ENCODE measurements at regions not wholly inside any gene's neighbourhood (a gene's known extent, or its start where the extent isn't known, plus 50 kb on each side); places are given as distances from the start of the nearest gene placed in this dataset.
A peak's percentile ranks its signal among the peaks of the same experiment; 100 is the strongest.

DNA sequence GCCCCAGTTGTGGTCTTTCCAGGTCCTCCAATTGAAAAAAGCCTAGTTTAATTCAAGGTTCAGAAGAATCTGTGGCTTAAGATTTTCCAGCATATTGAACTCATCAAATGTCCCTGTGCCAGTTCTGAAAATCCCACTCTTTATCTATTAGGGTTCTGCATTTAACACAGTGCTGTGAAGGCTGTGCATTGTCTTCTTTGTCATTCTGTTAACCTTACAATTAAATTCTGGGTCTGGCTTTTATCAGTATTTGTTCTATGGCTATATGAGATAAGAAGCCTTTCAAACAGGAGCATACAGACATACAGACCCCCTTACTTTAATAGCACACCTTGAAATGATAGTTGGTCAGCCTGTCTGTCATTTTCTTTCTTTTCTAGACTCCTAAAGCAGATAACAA lies 362.1 kb upstream of the DACH1 start:
- H3K36me3 ChIP-seq (ENCODE audit: low read depth, low read length): no peaks in the 10 kb centered on the region
- no peaks in the 10 kb centered on the region for H3K9me2 ChIP-seq (replicated peaks; ENCODE audit: low read length)
- no peaks in the 10 kb centered on the region for H3K4me1 ChIP-seq (ENCODE audit: insufficient read depth, low read length)
- no peak overlapping the region for H2AFZ ChIP-seq (ENCODE audit: low read length)
- ATAC-seq (no peak), DNase-seq (no peak)
- TF ChIP-seq, protein P1, sequence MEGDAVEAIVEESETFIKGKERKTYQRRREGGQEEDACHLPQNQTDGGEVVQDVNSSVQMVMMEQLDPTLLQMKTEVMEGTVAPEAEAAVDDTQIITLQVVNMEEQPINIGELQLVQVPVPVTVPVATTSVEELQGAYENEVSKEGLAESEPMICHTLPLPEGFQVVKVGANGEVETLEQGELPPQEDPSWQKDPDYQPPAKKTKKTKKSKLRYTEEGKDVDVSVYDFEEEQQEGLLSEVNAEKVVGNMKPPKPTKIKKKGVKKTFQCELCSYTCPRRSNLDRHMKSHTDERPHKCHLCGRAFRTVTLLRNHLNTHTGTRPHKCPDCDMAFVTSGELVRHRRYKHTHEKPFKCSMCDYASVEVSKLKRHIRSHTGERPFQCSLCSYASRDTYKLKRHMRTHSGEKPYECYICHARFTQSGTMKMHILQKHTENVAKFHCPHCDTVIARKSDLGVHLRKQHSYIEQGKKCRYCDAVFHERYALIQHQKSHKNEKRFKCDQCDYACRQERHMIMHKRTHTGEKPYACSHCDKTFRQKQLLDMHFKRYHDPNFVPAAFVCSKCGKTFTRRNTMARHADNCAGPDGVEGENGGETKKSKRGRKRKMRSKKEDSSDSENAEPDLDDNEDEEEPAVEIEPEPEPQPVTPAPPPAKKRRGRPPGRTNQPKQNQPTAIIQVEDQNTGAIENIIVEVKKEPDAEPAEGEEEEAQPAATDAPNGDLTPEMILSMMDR (conservative IDR thresholded peaks at IDR 0.05; ENCODE audit: low read depth, low read length): no peak
- TF ChIP-seq EZH2 (IDR thresholded peaks at IDR 0.05; ENCODE audit: low read length, unreplicated experiment) (no peak), EZH2phosphoT487 (IDR thresholded peaks at IDR 0.05; ENCODE audit: borderline replicate concordance, low read length) (no peak)
- BruUV-seq (replicated peaks): no TSS peak
- H3K4me2 ChIP-seq (ENCODE audit: low read length): no peak overlapping the region
- ChIA-PET POLR2A (ENCODE audit: unreplicated experiment) (no interaction called here), CTCF (no interaction called here)
- no peaks in the 10 kb centered on the region for H3K27me3 ChIP-seq (ENCODE audit: low read length)
- no peak overlapping the region for H3K9ac ChIP-seq (ENCODE audit: low read length)
- H4K20me1 ChIP-seq (ENCODE audit: low read length): no peaks in the 10 kb centered on the region
- H3K9me3 ChIP-seq (ENCODE audit: low read length): no peaks in the 10 kb centered on the region
- intact Hi-C loops (cut with micrococcal nuclease): no loop called here
- no peak overlapping the region for H3K27ac ChIP-seq (ENCODE audit: low read length)
- H3F3A ChIP-seq (ENCODE audit: low read length, unreplicated experiment): no peaks in the 10 kb centered on the region
- H3K79me2 ChIP-seq (ENCODE audit: low read length): no peaks in the 10 kb centered on the region
- no peak overlapping the region for H3K4me3 ChIP-seq (ENCODE audit: low read length)

- H3K4me2 ChIP-seq (ENCODE audit: low read length): no peak overlapping the region
- H3K27ac ChIP-seq (ENCODE audit: low read length): no peak overlapping the region
- H3K79me2 ChIP-seq (ENCODE audit: low read length): no peaks in the 10 kb centered on the region
- H3F3A ChIP-seq (ENCODE audit: low read length, unreplicated experiment): no peaks in the 10 kb centered on the region
- no peak overlapping the region for H3K9ac ChIP-seq (ENCODE audit: low read length)
- ChIA-PET POLR2A (ENCODE audit: unreplicated experiment) (no interaction called here), CTCF (no interaction called here)
- H2AFZ ChIP-seq (ENCODE audit: low read length): no peak overlapping the region
- intact Hi-C loops (cut with micrococcal nuclease): no loop called here
- H3K36me3 ChIP-seq (ENCODE audit: low read depth, low read length): no peaks in the 10 kb centered on the region
- H3K9me3 ChIP-seq (ENCODE audit: low read length): no peaks in the 10 kb centered on the region
- no peaks in the 10 kb centered on the region for H3K27me3 ChIP-seq (ENCODE audit: low read length)
- ATAC-seq (peak; percentile 24; the same call in 1 of the 2 replicates), DNase-seq (peak; percentile 59)
- BruUV-seq (replicated peaks): no TSS peak
- TF ChIP-seq, protein P1 (conservative IDR thresholded peaks at IDR 0.05; ENCODE audit: low read depth, low read length): peak; percentile 66
- TF ChIP-seq EZH2phosphoT487 (IDR thresholded peaks at IDR 0.05; ENCODE audit: borderline replicate concordance, low read length): no peak
- no peaks in the 10 kb centered on the region for H3K4me1 ChIP-seq (ENCODE audit: insufficient read depth, low read length)
- H3K4me3 ChIP-seq (ENCODE audit: low read length): no peak overlapping the region
- H3K9me2 ChIP-seq (replicated peaks; ENCODE audit: low read length): no peaks in the 10 kb centered on the region
- H4K20me1 ChIP-seq (ENCODE audit: low read length): no peaks in the 10 kb centered on the region
Measured at GRCh38 chr13:72221276-72221962, 354.4 kb upstream of the DACH1 start.

- no peak overlapping the region for H3K27ac ChIP-seq (ENCODE audit: low read length)
- no peaks in the 10 kb centered on the region for H3F3A ChIP-seq (ENCODE audit: low read length, unreplicated experiment)
- H3K9me2 ChIP-seq (replicated peaks; ENCODE audit: low read length): no peaks in the 10 kb centered on the region
- H2AFZ ChIP-seq (ENCODE audit: low read length): no peak overlapping the region
- H3K9me3 ChIP-seq (ENCODE audit: low read length): no peaks in the 10 kb centered on the region
- no peak overlapping the region for H3K4me2 ChIP-seq (ENCODE audit: low read length)
- H3K4me1 ChIP-seq (ENCODE audit: insufficient read depth, low read length): no peaks in the 10 kb centered on the region
- H4K20me1 ChIP-seq (ENCODE audit: low read length): no peaks in the 10 kb centered on the region
- intact Hi-C loops (cut with micrococcal nuclease): no loop called here
- no TSS peak for BruUV-seq (replicated peaks)
- ChIA-PET POLR2A (ENCODE audit: unreplicated experiment) (no interaction called here), CTCF (no interaction called here)
- H3K4me3 ChIP-seq (ENCODE audit: low read length): no peak overlapping the region
- H3K27me3 ChIP-seq (ENCODE audit: low read length): no peaks in the 10 kb centered on the region
- H3K36me3 ChIP-seq (ENCODE audit: low read depth, low read length): no peaks in the 10 kb centered on the region
- DNase-seq: no peak
- H3K79me2 ChIP-seq (ENCODE audit: low read length): no peaks in the 10 kb centered on the region
- ATAC-seq: no peak
- TF ChIP-seq, protein P1 (conservative IDR thresholded peaks at IDR 0.05; ENCODE audit: low read depth, low read length): no peak
- TF ChIP-seq EZH2phosphoT487 (IDR thresholded peaks at IDR 0.05; ENCODE audit: borderline replicate concordance, low read length): no peak
- TF ChIP-seq EZH2 (IDR thresholded peaks at IDR 0.05; ENCODE audit: low read length, unreplicated experiment): no peak
- no peak overlapping the region for H3K9ac ChIP-seq (ENCODE audit: low read length)
Measured at GRCh38 chr13:72218966-72219365, 352.0 kb upstream of the DACH1 start.
